NCI-H69 (cell line): ENCODE measurements at regions not wholly inside any gene's neighbourhood (a gene's known extent, or its start where the extent isn't known, plus 50 kb on each side); places are given as distances from the start of the nearest gene placed in this dataset.
"Not testable (repeated sequence)": the region's sequence is repeated elsewhere in the genome, so short reads cannot be mapped to it uniquely, and the experiment has no call there.

ENCODE experiments used
- DNase-seq: peaks from one replicate; lab custom pipeline; 2025; lab: John Stamatoyannopoulos, UW

GRCh38 chr1:78715181-78715661 lies 65.6 kb downstream of the IFI44 start:
- DNase-seq: no peak

DNA sequence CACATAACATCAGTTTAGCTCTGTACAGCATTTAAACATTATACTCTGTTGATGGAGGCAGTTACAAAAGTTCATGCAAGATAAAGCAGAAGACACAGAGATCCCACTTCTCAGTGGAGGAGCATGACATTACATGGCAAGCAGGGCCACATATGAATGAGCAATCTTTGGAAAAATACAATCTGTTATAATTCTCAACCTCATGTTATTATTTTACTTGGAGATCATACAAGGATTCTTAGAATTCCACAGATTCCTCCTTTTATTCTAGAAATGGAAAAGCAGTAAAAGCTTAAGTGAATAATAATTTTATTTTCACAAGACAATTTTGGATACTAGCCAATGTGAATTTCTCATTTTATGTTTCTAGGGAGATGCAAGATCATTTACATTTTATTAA lies 66.6 kb downstream of the IFI44 start:
- no peak for DNase-seq

GRCh38 chr1:78718566-78718965 lies 68.9 kb downstream of the IFI44 start:
- DNase-seq: no peak

- no peak for DNase-seq
Measured at GRCh38 chr1:78721136-78721535, 71.5 kb downstream of the IFI44 start.

- DNase-seq: no peak
Measured at GRCh38 chr1:78722105-78722504, 72.5 kb downstream of the IFI44 start.

DNA sequence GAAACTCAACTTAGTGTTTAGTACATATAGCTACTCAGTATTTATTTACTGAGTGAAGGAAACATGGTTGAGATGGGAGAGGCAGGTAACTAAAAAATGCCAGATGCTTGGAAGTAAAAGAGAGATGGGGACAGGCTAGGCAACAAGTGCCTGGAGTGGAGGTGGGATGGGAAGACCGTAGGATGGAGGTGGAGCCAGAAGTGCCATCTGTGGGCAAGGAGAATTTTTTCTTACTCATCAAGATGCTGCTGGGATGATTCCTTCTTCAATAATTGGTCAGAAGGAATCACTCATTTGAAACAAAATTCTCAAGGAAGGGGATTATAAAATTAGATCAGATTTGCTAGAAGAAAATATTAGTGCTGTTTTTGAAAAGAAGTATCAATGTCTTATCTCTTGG lies 72.9 kb downstream of the IFI44 start:
- DNase-seq: no peak

GRCh38 chr1:78722947-78723346 lies 73.3 kb downstream of the IFI44 start:
- DNase-seq: no peak

GRCh38 chr1:78726686-78727085 lies 77.1 kb downstream of the IFI44 start:
- DNase-seq: no peak

DNA sequence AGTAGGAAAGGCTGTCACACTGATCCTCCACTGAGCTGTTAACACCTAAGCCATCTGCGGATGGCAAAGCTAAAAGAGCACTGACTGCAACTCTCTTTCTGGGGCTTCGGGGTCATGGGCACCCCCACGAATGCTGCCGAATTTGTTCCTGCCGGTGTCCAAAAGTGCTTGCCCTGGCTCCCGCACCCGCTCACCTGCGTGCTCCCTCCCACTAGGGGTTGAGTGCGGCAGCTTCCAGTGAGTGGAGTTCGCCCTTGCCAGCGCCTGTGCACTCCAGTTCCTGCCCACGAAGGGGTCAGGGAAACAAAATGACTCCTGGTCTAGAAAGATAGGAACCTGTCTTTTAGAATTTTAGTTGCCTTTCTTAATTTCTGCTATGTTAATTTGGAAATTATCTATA lies 78.7 kb downstream of the IFI44 start:
- no peak for DNase-seq

DNA sequence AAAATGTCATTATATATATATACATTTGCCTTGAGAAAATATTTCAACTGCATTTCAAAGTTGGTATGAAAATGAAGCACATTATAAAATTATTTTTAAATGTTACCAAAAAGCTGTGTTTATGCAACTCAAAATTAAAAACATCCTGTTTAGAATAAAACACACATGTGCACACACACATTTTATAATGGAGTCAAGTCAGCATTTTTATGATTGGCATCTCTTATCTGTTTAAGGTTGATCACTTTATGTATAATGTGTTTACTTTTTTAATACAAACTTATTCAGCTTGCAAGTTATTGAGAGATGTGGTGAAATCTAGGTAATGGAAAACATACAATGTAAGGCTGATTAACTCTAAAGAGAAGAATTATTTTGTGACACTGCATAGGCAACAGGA lies 80.4 kb downstream of the IFI44 start:
- no peak for DNase-seq

GRCh38 chr1:78731674-78732073 lies 82.0 kb downstream of the IFI44 start:
- no peak for DNase-seq

GRCh38 chr1:78737241-78737640 lies 87.6 kb downstream of the IFI44 start:
- DNase-seq: no peak

GRCh38 chr1:78743626-78744025 lies 94.0 kb downstream of the IFI44 start:
- no peak for DNase-seq

GRCh38 chr1:78745111-78745510 lies 95.5 kb downstream of the IFI44 start:
- no peak for DNase-seq

- not testable (repeated sequence) for DNase-seq
Measured at GRCh38 chr1:78753679-78754078, 104.0 kb downstream of the IFI44 start.

- DNase-seq: no peak
Measured at GRCh38 chr1:78755986-78756385, 106.4 kb downstream of the IFI44 start.

- DNase-seq: no peak
Measured at GRCh38 chr1:78758506-78758905, 108.9 kb downstream of the IFI44 start.

DNA sequence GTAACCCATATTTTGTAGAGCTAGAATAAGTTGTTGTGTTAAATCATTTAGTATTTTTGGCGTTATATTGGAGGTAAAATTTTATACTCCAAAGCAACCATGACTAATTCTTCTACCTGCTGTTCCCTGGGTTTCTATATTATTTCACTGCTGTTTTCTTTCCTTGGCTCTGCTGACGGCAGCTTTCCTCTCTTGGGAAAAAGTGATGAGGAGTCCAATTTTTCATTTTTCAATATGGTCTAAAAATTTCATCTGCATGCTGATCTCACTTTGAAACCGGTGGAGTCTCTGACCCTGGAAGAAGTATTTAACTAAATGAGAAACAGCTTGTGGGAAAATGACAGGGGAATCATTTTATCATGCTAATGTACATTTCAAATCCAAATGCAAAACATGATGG lies 110.2 kb downstream of the IFI44 start:
- no peak for DNase-seq

DNA sequence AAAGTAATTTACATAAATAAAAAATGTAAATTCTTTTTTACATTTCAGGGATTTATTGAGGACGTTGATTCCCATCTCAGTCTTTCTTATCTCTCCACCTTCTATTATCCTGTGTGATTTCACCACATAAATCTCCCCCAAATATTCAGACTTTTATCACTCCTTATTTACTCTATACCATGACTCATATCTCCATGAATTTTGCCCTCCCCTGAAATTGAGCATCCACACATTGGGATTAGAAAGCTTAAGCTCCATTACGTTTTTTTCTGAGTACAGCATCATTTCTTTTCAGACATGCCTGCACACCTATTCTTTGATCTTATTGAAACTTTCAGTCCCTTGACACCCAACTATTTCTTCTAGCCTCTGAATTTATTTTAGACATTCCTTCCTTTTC lies 111.2 kb downstream of the IFI44 start:
- DNase-seq: no peak

DNA sequence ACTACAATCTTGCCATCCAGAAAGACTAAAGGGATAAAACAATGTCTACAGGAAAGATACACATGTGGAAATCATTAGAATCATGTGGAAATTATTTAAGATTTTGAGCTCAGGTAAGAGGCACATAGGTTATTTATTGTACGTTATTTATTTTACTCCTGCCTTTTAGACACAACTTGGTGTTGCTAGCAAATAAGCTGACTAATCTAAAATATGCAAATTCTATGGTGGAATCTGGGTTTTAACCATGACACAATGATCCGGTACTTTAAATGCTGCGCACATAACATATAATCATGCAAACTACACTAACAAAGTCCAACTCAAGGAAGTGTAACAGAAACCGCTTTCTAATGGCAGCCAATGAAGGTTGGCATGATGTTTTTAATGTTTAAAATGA lies 112.5 kb downstream of the IFI44 start:
- DNase-seq: no peak

DNA sequence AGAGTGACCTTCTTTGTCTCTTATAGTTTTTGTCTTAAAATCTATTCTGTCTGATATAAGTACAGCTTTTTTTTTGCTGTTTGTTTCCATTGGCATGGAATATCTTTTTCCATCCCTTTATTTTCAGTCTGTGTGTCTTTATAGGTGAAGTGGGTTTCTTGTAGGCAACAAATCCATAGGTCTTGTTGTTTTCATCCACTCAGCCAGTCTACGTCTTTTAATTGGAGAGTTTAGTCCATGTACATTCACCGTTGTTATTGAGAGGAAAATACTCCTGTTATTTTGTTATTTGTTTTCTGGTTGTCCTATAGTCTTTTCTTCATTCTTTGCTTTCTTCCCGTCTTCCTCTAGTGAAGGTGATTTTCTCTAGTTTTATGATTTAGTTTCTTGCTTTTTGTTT lies 115.9 kb downstream of the IFI44 start:
- no peak for DNase-seq

- DNase-seq: no peak
Measured at GRCh38 chr1:78779831-78780230, 130.2 kb downstream of the IFI44 start.

- DNase-seq: no peak
Measured at GRCh38 chr1:78787544-78787943, 137.9 kb downstream of the IFI44 start.

GRCh38 chr1:78790174-78790573 lies 140.5 kb downstream of the IFI44 start:
- DNase-seq: no peak

- DNase-seq: no peak
Measured at GRCh38 chr1:78792756-78793155, 143.1 kb downstream of the IFI44 start.
